ENCODE measurements at regions not wholly inside any gene's neighbourhood (a gene's known extent, or its start where the extent isn't known, plus 50 kb on each side); places are given as distances from the start of the nearest gene placed in this dataset.

GRCh38 chrX:43345166-43345565, 310.9 kb upstream of the MAOA start:
- H3K27me3 ChIP-seq (ENCODE audit: control insufficient read depth, extremely low read depth, insufficient read depth, low read length), result no peaks in the 10 kb centered on the region
- no peaks in the 10 kb centered on the region for H3K9me1 ChIP-seq (ENCODE audit: control insufficient read depth, extremely low read depth, insufficient read depth, low read length)
- H2AFZ ChIP-seq (ENCODE audit: control insufficient read depth, low read length), result no peak overlapping the region
- FAIRE-seq (no peak), DNase-seq (ENCODE audit: low read depth, low spot score) (no peak)
- H3K27ac ChIP-seq (ENCODE audit: control insufficient read depth, insufficient read depth, low read length), result no peak overlapping the region
- H4K20me1 ChIP-seq (ENCODE audit: control insufficient read depth, extremely low read depth, insufficient read depth, low read length), result no peaks in the 10 kb centered on the region
- no peaks in the 10 kb centered on the region for H3K9me3 ChIP-seq (ENCODE audit: control insufficient read depth, low read depth, low read length)
- H3K4me1 ChIP-seq (ENCODE audit: control insufficient read depth, extremely low read depth, insufficient read depth, low read length), result no peaks in the 10 kb centered on the region
- dilution Hi-C loops (cut with MboI; ENCODE audit: extremely low pct_ligation_motif_present, low sequenced_read_pairs), result no loop called here
- no peak overlapping the region for H3K9ac ChIP-seq (ENCODE audit: control insufficient read depth, extremely low read depth, insufficient read depth, low read length)
- H3K4me3 ChIP-seq (ENCODE audit: control insufficient read depth in 2 of 3, extremely low read depth in 1 of 3, insufficient read depth in 2 of 3, low read depth in 1 of 3, low read length in 3 of 3), result no peak overlapping the region
- TF ChIP-seq, protein P1, sequence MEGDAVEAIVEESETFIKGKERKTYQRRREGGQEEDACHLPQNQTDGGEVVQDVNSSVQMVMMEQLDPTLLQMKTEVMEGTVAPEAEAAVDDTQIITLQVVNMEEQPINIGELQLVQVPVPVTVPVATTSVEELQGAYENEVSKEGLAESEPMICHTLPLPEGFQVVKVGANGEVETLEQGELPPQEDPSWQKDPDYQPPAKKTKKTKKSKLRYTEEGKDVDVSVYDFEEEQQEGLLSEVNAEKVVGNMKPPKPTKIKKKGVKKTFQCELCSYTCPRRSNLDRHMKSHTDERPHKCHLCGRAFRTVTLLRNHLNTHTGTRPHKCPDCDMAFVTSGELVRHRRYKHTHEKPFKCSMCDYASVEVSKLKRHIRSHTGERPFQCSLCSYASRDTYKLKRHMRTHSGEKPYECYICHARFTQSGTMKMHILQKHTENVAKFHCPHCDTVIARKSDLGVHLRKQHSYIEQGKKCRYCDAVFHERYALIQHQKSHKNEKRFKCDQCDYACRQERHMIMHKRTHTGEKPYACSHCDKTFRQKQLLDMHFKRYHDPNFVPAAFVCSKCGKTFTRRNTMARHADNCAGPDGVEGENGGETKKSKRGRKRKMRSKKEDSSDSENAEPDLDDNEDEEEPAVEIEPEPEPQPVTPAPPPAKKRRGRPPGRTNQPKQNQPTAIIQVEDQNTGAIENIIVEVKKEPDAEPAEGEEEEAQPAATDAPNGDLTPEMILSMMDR (optimal IDR thresholded peaks at IDR 0.05 in 1 of 3, IDR thresholded peaks at IDR 0.05 in 1 of 3, conservative IDR thresholded peaks at IDR 0.05 in 1 of 3; ENCODE audit: extremely low read depth in 1 of 3, insufficient read depth in 2 of 3, low read length in 3 of 3), result no peak
- no peaks in the 10 kb centered on the region for H3K36me3 ChIP-seq (ENCODE audit: control insufficient read depth in 2 of 2, extremely low read depth in 1 of 2, insufficient read depth in 2 of 2, low read length in 2 of 2)
- no peaks in the 10 kb centered on the region for H3K79me2 ChIP-seq (ENCODE audit: control insufficient read depth, insufficient read depth, low read length)
- H3K4me2 ChIP-seq (ENCODE audit: control insufficient read depth, extremely low read depth, insufficient read depth, low read depth, low read length), result no peak overlapping the region

GRCh38 chrX:43349363-43349762, 306.7 kb upstream of the MAOA start:
- no peaks in the 10 kb centered on the region for H3K4me1 ChIP-seq (ENCODE audit: control insufficient read depth, extremely low read depth, insufficient read depth, low read length)
- no peak overlapping the region for H3K27ac ChIP-seq (ENCODE audit: control insufficient read depth, insufficient read depth, low read length)
- no peaks in the 10 kb centered on the region for H3K9me3 ChIP-seq (ENCODE audit: control insufficient read depth, low read depth, low read length)
- no peaks in the 10 kb centered on the region for H3K9me1 ChIP-seq (ENCODE audit: control insufficient read depth, extremely low read depth, insufficient read depth, low read length)
- no peak overlapping the region for H3K4me3 ChIP-seq (ENCODE audit: control insufficient read depth in 2 of 3, extremely low read depth in 1 of 3, insufficient read depth in 2 of 3, low read depth in 1 of 3, low read length in 3 of 3)
- DNase-seq (ENCODE audit: low read depth, low spot score), result peak; percentile 2
- TF ChIP-seq, protein P1 (optimal IDR thresholded peaks at IDR 0.05 in 1 of 3, IDR thresholded peaks at IDR 0.05 in 1 of 3, conservative IDR thresholded peaks at IDR 0.05 in 1 of 3; ENCODE audit: extremely low read depth in 1 of 3, insufficient read depth in 2 of 3, low read length in 3 of 3), result peak; percentile 75 to 87 (median 78)
- TF ChIP-seq EZH2 (IDR thresholded peaks at IDR 0.05; ENCODE audit: low read length), result no peak
- H3K4me2 ChIP-seq (ENCODE audit: control insufficient read depth, extremely low read depth, insufficient read depth, low read depth, low read length), result no peak overlapping the region
- peak; percentile 51 for FAIRE-seq
- H2AFZ ChIP-seq (ENCODE audit: control insufficient read depth, low read length), result no peak overlapping the region
- H4K20me1 ChIP-seq (ENCODE audit: control insufficient read depth, extremely low read depth, insufficient read depth, low read length), result no peaks in the 10 kb centered on the region
- dilution Hi-C loops (cut with MboI; ENCODE audit: extremely low pct_ligation_motif_present, low sequenced_read_pairs), result no loop called here
- no peaks in the 10 kb centered on the region for H3K79me2 ChIP-seq (ENCODE audit: control insufficient read depth, insufficient read depth, low read length)
- no peak overlapping the region for H3K9ac ChIP-seq (ENCODE audit: control insufficient read depth, extremely low read depth, insufficient read depth, low read length)
- H3K27me3 ChIP-seq (ENCODE audit: control insufficient read depth, extremely low read depth, insufficient read depth, low read length), result no peaks in the 10 kb centered on the region
- no peaks in the 10 kb centered on the region for H3K36me3 ChIP-seq (ENCODE audit: control insufficient read depth in 2 of 2, extremely low read depth in 1 of 2, insufficient read depth in 2 of 2, low read length in 2 of 2)
